Spleen (tissue), 11 donors: ENCODE measurements at regions not wholly inside any gene's neighbourhood (a gene's known extent, or its start where the extent isn't known, plus 50 kb on each side); places are given as distances from the start of the nearest gene placed in this dataset.

ENCODE experiments used
- DNase-seq: peaks from one replicate; pipeline ENCODE4 v3.0.0-alpha.2; 2020
- H3K27ac ChIP-seq, 8 donors: fragments of 200-600 bp; sonication (generic) in 7 of 8; 1 replicate in 4 of 8; 2 replicates in 4 of 8; pipeline versions ENCODE4 v1.5.0 to v1.8.0; 2016 to 2021; ENCODE audit warnings: inconsistent platforms in 4 of 8, mild to moderate bottlenecking in 4 of 8, moderate library complexity in 1 of 8
- H3K27me3 ChIP-seq, 7 donors: fragments of 200-600 bp; sonication (generic) in 6 of 7; replicated peaks in 1 of 7; 1 replicate in 4 of 7; 2 replicates in 3 of 7; pipeline versions ENCODE4 v1.5.0 to v1.8.0; 2016 to 2021; ENCODE audit warnings: inconsistent platforms in 3 of 7, mild to moderate bottlenecking in 1 of 7
- H3K36me3 ChIP-seq, 6 donors: fragments of 200-600 bp; sonication (generic) in 5 of 6; 1 replicate in 4 of 6; 2 replicates in 2 of 6; pipeline versions ENCODE4 v1.5.0 to v1.8.0; 2016 to 2021; ENCODE audit warnings: inconsistent platforms in 2 of 6
- H3K4me1 ChIP-seq, 6 donors: fragments of 200-600 bp; sonication (generic) in 5 of 6; 1 replicate in 3 of 6; 2 replicates in 3 of 6; pipeline versions ENCODE4 v1.5.0 to v1.8.0; 2016 to 2021; ENCODE audit warnings: inconsistent platforms in 3 of 6
- H3K4me3 ChIP-seq, 8 donors: fragments of 200-600 bp; sonication (generic) in 7 of 8; 1 replicate in 4 of 8; 2 replicates in 4 of 8; pipeline versions ENCODE4 v1.5.0 to v1.8.0; 2016 to 2021; ENCODE audit warnings: inconsistent platforms in 4 of 8, mild to moderate bottlenecking in 4 of 8, moderate library complexity in 2 of 8
- H3K9me3 ChIP-seq, 8 donors: fragments of 200-600 bp; sonication (generic) in 7 of 8; 1 replicate in 4 of 8; 2 replicates in 4 of 8; pipeline versions ENCODE4 v1.5.0 to v1.8.0; 2016 to 2021; ENCODE audit warnings: inconsistent platforms in 4 of 8
- POLR2A ChIP-seq, 3 donors: fragments of 450-650 bp; IDR thresholded peaks; one replicate each; pipeline ENCODE4 v1.5.1; 2017; ENCODE audit warnings: antibody characterized with exemption in 3 of 3, mild to moderate bottlenecking in 1 of 3
- POLR2AphosphoS5 ChIP-seq, 3 donors: sonication (generic); formaldehyde crosslinking; IDR thresholded peaks; one replicate each; pipeline ENCODE4 v1.5.1; 2017; ENCODE audit warnings: antibody characterized with exemption in 3 of 3
- WGBS, 5 donors: extraction: QIAGEN DNeasy Blood & Tissue Kit in 3 of 5; methylation state at CpG; one replicate each; pipeline versions ENCODE4 v1.1.5 to v1.1.7; 2013 to 2018; 5-methylcytosine and 5-hydroxymethylcytosine counted together
- intact Hi-C: fragments of 100-400 bp; cut with DNase I; formaldehyde crosslinking; loops from one replicate; pipeline ENCODE4 v1.15.0; 2023; ENCODE audit warnings: low total_unique reads
- TF ChIP-seq, protein P1 (sequence below), 11 experiments: fragments of 200-600 bp in 7 of 11; fragments of 450-650 bp in 4 of 11; sonication (generic) in 4 of 11; IDR thresholded peaks in 8 of 11; conservative IDR thresholded peaks in 3 of 11; 1 replicate in 7 of 11; 2 replicates in 4 of 11; pipeline versions ENCODE4 v1.4.0 to v1.8.0; 2016 to 2021; ENCODE audit warnings: antibody characterized with exemption in 11 of 11, inconsistent platforms in 4 of 11, mild to moderate bottlenecking in 1 of 11
- donor health status: healthy with polysubstance abuse.
- donor health status: DM: no; HTN: no; CAD: no; lungs with moderate emphysema.
- donor health status: DM: no; HTN: no; CAD: no.
- donor health status: Bipolar disorder and iron deficiency.
- donor health status: healthy.
- donor health status: DM: no; HTN: no; CAD: no.
- donor health status: DM: yes; HTN: yes; CAD: no.

DNA sequence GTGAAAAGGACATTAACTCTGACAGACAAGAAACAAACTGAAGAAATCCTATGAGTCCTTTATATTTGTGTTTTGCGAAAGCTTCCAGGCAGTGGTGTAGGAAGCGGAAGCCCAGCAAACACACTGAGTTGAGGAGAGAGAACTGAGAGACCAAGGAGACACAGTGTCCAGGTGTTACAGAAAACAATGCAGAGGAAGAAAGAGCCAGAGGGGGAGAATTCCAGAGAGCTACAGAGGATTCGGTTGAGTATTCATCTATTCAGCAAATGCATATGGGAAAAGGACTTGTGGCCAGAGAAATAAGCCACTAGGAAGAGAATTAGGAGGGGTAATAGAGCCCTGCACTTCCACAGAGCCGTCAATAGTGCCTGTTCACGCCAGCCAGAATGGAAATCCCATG is 183.5 kb downstream of the LIG4 start:
- Histone ChIP-seq H3K27me3 (no peaks in the 10 kb centered on the region), H3K27ac (no peak overlapping the region), H3K9me3 (no peaks in the 10 kb centered on the region), H3K36me3 (no peaks in the 10 kb centered on the region), H3K4me3 (no peak overlapping the region), H3K4me1 (no peaks in the 10 kb centered on the region)
- no peak for DNase-seq
- WGBS, 5 donors: 67 to 75% (median 74%) methylated on average over 5 of the region's 5 CpGs
- intact Hi-C loops: no loop called here
- TF ChIP-seq, protein P1, sequence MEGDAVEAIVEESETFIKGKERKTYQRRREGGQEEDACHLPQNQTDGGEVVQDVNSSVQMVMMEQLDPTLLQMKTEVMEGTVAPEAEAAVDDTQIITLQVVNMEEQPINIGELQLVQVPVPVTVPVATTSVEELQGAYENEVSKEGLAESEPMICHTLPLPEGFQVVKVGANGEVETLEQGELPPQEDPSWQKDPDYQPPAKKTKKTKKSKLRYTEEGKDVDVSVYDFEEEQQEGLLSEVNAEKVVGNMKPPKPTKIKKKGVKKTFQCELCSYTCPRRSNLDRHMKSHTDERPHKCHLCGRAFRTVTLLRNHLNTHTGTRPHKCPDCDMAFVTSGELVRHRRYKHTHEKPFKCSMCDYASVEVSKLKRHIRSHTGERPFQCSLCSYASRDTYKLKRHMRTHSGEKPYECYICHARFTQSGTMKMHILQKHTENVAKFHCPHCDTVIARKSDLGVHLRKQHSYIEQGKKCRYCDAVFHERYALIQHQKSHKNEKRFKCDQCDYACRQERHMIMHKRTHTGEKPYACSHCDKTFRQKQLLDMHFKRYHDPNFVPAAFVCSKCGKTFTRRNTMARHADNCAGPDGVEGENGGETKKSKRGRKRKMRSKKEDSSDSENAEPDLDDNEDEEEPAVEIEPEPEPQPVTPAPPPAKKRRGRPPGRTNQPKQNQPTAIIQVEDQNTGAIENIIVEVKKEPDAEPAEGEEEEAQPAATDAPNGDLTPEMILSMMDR (IDR thresholded peaks at IDR 0.05 in 8 of 11, conservative IDR thresholded peaks at IDR 0.05 in 3 of 11): no peak
- TF ChIP-seq POLR2A (IDR thresholded peaks at IDR 0.05): no peak
- TF ChIP-seq POLR2AphosphoS5 (IDR thresholded peaks at IDR 0.05): no peak

DNA sequence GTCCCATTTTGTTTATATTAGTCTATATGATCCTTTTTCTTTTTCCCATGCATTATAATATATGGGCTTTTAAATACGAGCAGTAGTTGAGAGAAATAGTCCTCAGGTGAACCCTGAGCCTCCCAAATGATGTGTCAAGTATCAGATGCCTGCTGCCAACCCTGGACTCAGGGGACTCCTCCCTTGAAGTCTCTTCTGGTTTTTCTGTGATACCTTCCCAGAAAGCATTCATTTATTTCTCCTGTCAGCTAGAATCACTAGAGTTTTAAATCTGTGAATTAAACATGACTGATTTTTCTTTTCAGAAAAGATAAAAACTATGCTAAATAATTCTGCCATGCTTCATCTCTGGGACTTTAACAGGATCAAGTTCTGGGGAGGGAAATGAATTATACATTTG is 184.6 kb downstream of the LIG4 start:
- Histone ChIP-seq H3K9me3 (no peaks in the 10 kb centered on the region), H3K36me3 (no peaks in the 10 kb centered on the region), H3K4me3 (no peak overlapping the region), H3K27ac (no peak overlapping the region), H3K4me1 (no peaks in the 10 kb centered on the region), H3K27me3 (no peaks in the 10 kb centered on the region)
- 19 to 52% (median 28%) methylated on average over 1 of the region's 1 CpG for WGBS, 5 donors
- DNase-seq: no peak
- intact Hi-C loops: no loop called here
- no peak for TF ChIP-seq POLR2A (IDR thresholded peaks at IDR 0.05)
- TF ChIP-seq POLR2AphosphoS5 (IDR thresholded peaks at IDR 0.05): no peak
- TF ChIP-seq, protein P1 (IDR thresholded peaks at IDR 0.05 in 8 of 11, conservative IDR thresholded peaks at IDR 0.05 in 3 of 11): no peak

DNA sequence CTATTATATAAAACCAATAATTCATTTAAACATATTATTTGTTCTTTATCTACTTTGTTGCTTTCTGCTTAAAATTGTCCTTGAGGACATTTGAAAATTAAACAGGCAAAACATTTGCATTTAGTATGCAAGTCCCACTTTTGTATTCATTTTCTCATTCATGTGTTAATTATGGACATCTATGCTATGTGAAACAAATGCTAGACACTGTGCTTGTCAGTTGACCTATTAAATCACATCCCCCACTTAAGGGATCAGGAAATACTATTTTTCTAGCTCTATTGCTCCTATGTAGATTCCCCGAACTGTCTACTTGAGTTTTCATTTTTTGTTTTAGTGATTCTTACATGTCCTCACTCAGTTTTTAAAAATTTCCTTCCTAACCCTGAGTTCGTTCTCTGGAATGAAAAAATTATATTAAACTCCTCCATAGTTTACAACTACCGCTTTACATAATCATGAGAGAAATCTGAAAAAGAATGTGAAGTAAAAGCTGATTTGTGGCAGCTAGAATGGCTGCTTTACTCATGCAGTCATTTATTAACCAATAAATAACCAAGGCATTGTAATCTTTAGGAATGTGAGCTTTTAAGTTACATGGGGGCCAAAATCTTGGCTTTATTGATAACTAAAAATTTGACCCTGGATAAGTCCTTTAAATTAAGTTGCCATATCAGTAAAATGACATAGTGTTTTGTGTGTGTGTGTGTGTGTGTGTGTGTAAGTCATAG is 188.5 kb downstream of the LIG4 start:
- intact Hi-C loops: no loop called here
- 54 to 76% (median 66%) methylated on average over 3 of the region's 3 CpGs for WGBS, 5 donors
- no peaks in the 10 kb centered on the region for H3K27me3 ChIP-seq
- H3K4me3 ChIP-seq: no peak overlapping the region
- no peak overlapping the region for H3K27ac ChIP-seq
- no peak for DNase-seq
- no peaks in the 10 kb centered on the region for H3K9me3 ChIP-seq
- TF ChIP-seq POLR2AphosphoS5 (IDR thresholded peaks at IDR 0.05): no peak
- TF ChIP-seq, protein P1 (IDR thresholded peaks at IDR 0.05 in 8 of 11, conservative IDR thresholded peaks at IDR 0.05 in 3 of 11): no peak
- no peak for TF ChIP-seq POLR2A (IDR thresholded peaks at IDR 0.05)
- no peaks in the 10 kb centered on the region for H3K36me3 ChIP-seq
- no peaks in the 10 kb centered on the region for H3K4me1 ChIP-seq

DNA sequence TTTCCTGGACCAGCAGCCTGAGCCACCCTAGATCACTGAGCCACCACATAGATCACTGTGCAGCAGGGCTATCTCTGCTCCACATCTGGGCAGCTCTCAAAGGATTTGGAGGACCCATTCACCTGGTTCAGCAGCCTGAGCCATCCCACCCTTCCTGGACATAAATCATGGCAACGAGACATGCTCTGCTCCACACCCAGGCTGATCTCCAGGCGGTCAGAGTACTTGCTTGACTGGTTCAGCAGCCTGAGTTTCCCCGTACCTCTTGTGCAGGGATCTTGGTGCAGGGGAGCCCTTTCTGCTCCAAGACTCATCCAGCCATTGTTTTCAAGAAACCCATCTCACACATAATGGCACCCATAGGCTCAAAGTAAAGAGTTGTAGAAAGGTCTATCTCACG is 195.3 kb downstream of the LIG4 start:
- Histone ChIP-seq H3K4me3 (no peak overlapping the region), H3K4me1 (no peaks in the 10 kb centered on the region), H3K27me3 (no peaks in the 10 kb centered on the region), H3K27ac (no peak overlapping the region), H3K36me3 (no peaks in the 10 kb centered on the region), H3K9me3 (peaks cover 0 to 42% (median 29%) of the 10 kb centered on the region in 8 donors)
- 61 to 77% (median 74%) methylated on average over 4 of the region's 4 CpGs for WGBS, 5 donors
- TF ChIP-seq, protein P1 (IDR thresholded peaks at IDR 0.05 in 8 of 11, conservative IDR thresholded peaks at IDR 0.05 in 3 of 11): no peak
- TF ChIP-seq POLR2A (IDR thresholded peaks at IDR 0.05) (no peak), POLR2AphosphoS5 (IDR thresholded peaks at IDR 0.05) (no peak)
- intact Hi-C loops: no loop called here
- no peak for DNase-seq
